ENCODE measurements at regions not wholly inside any gene's neighbourhood (a gene's known extent, or its start where the extent isn't known, plus 50 kb on each side); places are given as distances from the start of the nearest gene placed in this dataset.

DNA sequence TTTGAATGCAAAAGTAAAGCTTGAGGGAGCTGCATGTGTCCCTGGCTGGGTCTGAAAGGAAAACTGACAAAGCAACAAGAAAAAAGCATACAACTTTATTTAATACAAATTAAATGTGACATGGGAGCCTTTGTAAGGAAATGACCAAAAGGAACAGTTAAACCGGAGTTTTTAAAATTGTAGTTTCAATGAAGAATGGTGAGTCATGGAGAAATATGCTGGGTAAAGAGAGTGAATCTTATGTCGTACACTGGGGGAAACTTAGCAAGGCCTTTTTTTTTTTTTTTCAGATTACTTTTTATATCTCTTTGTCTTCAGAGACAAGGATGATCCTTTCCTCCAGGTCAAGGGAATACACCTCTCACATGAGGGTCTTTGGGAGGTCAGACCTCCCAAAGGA lies 50.1 kb upstream of the FBXL17 start:
- TF ChIP-seq, protein P1, sequence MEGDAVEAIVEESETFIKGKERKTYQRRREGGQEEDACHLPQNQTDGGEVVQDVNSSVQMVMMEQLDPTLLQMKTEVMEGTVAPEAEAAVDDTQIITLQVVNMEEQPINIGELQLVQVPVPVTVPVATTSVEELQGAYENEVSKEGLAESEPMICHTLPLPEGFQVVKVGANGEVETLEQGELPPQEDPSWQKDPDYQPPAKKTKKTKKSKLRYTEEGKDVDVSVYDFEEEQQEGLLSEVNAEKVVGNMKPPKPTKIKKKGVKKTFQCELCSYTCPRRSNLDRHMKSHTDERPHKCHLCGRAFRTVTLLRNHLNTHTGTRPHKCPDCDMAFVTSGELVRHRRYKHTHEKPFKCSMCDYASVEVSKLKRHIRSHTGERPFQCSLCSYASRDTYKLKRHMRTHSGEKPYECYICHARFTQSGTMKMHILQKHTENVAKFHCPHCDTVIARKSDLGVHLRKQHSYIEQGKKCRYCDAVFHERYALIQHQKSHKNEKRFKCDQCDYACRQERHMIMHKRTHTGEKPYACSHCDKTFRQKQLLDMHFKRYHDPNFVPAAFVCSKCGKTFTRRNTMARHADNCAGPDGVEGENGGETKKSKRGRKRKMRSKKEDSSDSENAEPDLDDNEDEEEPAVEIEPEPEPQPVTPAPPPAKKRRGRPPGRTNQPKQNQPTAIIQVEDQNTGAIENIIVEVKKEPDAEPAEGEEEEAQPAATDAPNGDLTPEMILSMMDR (IDR thresholded peaks at IDR 0.05; ENCODE audit: insufficient read depth, low read length), result no peak
- no peak for TF ChIP-seq POLR2AphosphoS5 (IDR thresholded peaks at IDR 0.05; ENCODE audit: low read depth)
- TF ChIP-seq, protein P2, sequence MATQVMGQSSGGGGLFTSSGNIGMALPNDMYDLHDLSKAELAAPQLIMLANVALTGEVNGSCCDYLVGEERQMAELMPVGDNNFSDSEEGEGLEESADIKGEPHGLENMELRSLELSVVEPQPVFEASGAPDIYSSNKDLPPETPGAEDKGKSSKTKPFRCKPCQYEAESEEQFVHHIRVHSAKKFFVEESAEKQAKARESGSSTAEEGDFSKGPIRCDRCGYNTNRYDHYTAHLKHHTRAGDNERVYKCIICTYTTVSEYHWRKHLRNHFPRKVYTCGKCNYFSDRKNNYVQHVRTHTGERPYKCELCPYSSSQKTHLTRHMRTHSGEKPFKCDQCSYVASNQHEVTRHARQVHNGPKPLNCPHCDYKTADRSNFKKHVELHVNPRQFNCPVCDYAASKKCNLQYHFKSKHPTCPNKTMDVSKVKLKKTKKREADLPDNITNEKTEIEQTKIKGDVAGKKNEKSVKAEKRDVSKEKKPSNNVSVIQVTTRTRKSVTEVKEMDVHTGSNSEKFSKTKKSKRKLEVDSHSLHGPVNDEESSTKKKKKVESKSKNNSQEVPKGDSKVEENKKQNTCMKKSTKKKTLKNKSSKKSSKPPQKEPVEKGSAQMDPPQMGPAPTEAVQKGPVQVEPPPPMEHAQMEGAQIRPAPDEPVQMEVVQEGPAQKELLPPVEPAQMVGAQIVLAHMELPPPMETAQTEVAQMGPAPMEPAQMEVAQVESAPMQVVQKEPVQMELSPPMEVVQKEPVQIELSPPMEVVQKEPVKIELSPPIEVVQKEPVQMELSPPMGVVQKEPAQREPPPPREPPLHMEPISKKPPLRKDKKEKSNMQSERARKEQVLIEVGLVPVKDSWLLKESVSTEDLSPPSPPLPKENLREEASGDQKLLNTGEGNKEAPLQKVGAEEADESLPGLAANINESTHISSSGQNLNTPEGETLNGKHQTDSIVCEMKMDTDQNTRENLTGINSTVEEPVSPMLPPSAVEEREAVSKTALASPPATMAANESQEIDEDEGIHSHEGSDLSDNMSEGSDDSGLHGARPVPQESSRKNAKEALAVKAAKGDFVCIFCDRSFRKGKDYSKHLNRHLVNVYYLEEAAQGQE (IDR thresholded peaks at IDR 0.05; ENCODE audit: insufficient replicate concordance, low read depth), result no peak

All from HL-60 (cell line).